GM18517 (cell line): ENCODE measurements at regions not wholly inside any gene's neighbourhood (a gene's known extent, or its start where the extent isn't known, plus 50 kb on each side); places are given as distances from the start of the nearest gene placed in this dataset.

Experiments
- ATAC-seq: cut with Tn5 transposase; IDR thresholded peaks from one replicate; pipeline ENCODE4 v1.9.1; 2021; ENCODE audit warnings: mild to moderate bottlenecking, moderate library complexity; ENCODE audit not compliant: unreplicated experiment

DNA sequence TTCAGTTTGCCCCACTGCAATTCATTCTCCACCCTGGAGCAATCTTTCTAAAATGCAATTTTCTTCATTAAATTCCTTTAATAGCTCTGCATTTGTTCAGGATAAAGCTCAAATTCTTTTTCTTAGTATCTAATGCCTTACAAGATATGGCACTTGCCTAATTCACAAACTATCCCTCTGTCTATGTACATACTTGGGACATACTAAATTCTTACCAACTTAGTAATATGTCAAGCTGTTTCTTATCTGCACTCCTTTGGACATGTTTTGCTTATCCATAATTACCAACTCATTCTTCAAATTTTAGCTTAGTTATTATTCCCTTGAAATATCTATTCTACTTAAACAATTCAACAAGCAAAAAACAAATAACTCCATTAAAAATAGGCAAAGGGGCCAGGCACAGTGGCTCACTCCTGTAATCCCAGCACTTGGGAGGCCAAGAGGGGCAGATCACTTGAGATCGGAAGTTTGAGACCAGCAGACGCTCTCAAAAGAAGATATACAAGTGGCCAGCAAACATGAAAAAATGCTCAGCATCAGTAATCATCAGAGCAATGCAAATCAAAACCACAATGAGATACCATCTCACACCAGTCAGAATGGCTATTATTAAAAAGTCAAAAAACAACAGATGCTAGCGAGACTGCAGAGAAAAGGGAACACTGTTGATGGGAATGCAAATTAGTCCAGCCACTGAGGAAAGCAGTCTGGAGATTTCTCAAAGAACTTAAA lies 96.9 kb downstream of the FAM76B start:
- no peak for ATAC-seq

GRCh38 chr11:95690100-95690499 lies 99.5 kb downstream of the FAM76B start:
- ATAC-seq, result no peak

DNA sequence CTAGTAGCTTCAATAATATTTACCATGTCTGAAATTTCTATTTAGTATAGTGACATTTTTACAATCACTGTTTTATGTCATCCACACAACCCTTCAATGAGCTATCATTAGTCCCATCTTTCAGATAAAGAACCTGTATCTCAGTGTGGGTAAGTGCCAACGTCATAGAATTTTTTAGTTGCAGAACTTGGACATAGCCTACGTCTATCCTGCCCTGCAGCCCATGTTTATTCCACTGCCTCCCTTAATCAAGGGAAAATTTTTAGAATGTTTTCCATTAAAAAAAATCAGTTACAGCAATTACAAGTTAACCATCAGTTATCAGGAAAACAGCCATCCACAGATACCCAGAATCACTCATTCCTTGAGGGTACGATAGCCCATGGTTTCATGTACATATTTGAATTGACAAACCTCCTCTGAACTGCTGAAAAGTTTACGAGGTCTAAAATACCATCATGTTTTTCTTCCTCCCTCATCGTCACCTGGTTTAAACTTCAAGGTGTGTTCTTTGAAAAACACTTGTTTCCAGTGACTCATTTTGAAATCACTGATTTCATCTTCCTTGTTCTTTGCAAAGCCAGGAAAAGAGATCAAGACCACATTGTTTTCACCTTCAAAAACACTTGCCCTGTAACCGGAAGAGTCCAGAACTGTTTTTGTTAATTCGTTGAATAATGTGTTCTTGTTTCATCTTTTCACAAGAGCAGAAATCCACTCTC lies 100.9 kb downstream of the FAM76B start:
- peak; percentile 51 for ATAC-seq

DNA sequence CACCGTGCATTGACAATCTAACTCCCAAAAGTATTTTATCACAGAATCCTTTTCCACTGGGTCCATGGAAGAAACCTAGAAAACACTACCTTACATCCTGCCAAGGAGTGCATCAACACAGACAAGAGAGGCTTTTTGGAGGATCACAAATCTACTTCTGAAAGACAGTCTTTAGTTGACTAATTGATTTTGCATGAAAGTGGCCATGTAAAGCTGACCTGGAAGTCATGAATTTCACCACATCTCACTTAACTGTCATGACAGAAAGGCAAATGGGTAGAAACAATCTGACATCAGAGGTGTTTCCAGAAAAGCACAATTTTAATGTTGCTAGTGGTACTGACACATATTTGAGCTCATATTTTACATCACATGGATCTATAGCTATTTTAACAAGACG lies 101.6 kb downstream of the FAM76B start:
- no peak for ATAC-seq

DNA sequence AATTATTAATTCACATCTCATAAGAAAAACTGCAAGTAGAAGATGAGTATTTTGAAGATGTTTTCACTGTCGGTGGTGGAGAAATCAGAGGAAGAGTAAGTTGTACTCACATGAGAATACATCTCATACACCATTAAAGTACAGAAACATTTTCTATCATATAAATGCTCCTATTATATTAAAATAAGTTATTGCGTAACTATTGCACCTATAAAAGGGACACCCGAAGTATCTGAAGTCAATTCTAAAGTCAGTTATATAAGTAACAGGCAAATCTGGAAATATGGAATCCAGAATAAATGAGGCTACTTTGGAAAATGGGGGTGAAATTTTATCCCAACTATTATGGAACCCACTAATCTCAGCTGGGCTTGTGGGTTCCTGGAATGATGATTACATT lies 103.3 kb downstream of the FAM76B start:
- ATAC-seq, result no peak

GRCh38 chr11:95684701-95685100 lies 104.9 kb downstream of the FAM76B start:
- ATAC-seq, result no peak

- no peak for ATAC-seq
Observed at GRCh38 chr11:95684170-95684569, 105.4 kb downstream of the FAM76B start.

DNA sequence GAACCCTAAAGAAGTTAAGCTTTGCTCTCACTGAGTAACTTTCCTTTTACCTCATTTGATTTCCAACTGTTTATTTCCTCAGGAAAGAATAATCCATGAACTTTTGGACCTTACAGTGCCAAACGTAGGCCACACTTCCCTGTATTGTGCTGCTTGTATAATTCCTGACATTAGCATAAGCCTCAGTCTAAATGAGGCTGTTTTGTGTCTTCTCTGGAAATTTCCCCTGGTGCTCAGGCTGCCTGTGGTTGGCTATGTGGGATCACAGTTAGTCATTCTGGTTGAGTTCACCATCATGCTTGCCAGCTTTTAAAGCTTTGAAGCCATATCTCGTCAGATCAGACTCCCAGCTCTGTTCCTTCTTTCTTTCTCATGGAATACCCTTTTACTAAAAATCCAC lies 107.0 kb downstream of the FAM76B start:
- no peak for ATAC-seq

GRCh38 chr11:95680169-95680929 lies 109.2 kb downstream of the FAM76B start:
- ATAC-seq, result peak; percentile 90

DNA sequence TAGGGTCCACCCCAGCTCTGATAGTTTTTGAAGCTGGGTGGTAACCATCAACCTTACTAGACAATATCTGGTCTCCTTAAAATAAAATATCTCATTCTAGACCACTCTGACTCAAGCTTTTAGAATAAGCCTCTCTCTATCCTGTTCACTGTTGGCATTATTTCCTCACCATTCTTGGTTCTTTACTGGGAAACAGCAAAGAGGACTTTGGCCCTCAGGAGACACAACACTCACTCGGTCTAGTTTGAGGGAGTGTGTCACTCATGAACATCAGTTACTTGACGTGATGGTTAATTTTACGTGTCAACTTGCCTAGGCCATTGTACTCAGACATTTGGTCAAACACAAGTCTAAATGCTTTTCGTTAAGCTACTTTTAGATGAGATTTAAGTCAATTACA lies 110.6 kb downstream of the FAM76B start:
- ATAC-seq, result no peak

DNA sequence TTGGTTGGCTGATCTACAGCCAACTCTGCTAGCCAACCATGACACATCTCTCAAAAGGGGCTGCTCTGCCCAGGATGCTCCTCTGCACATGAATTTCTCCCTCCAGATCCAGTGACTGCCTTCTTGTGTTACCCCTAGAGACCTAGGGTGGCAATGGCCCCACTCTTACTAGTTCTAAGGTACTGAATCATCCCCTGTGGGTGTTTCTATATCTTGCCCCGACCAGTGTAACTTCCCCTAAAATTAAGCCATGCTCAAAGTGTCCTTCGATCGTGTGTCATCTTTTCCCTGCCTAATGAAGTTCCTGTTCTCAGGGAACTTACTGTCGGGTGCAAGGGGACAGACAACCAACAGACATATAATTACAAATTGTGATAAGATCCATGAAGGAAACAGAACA lies 113.3 kb downstream of the FAM76B start:
- ATAC-seq, result no peak

DNA sequence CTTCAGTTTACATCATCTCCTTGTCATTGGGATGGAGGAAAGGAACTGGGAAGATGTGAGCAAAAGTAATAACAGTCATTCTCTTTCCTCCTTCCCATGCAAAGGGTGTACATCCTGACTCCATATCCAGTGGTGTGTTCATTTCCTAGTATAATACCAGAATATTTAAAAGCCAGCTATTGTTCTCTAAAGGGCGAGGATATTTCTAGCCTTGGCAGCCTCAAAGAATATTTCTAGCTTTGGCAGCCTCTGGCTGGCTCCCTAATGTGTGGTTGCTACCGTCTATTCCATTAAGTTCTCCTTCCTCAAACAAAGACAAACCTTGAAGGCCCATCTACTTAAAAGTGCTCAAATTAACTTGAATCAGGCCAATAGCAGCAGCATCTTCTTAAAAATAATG lies 114.0 kb downstream of the FAM76B start:
- ATAC-seq, result no peak

- no peak for ATAC-seq
Observed at GRCh38 chr11:95674657-95675358, 114.8 kb downstream of the FAM76B start.

GRCh38 chr11:95671768-95672167 lies 117.8 kb downstream of the FAM76B start:
- no peak for ATAC-seq

GRCh38 chr11:95668131-95668530 lies 121.5 kb downstream of the FAM76B start:
- ATAC-seq, result no peak

DNA sequence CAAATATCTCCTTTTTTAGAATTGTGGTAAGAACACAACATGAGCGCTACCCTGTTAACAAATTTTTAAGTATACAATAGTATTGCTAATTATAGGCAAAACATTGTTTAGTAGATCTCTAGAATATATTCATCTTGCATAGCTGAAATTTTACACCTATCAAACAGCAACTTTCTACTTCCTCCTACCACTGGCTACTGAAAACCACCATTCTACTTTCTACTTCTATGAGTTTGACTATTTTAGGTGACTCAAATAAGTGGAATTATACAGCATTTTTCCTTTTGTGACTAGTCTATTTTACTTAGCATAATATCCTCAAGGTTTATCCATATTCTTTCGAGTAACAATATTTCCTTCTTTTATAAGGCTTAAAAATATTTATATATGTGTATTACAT lies 128.4 kb downstream of the FAM76B start:
- ATAC-seq, result peak; percentile 67

DNA sequence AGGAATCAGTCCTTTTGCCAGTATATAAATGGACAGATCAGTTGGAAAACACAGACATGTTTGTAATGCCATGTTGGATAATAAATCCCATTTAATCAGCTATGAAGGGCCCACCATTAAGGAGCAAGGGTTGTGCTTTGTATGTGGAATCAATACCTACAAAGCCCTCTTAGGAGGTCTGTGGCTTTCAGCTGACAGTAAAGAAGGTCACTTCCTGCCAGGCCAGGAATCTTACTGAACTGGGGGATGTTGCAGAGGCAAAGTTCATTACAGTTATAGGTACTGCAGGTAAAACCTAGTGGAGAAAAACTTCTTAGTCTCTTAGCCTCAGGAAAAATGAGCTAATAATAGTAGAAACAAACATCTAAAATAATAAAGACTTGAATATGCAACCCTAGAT lies 129.5 kb downstream of the FAM76B start:
- ATAC-seq, result no peak

DNA sequence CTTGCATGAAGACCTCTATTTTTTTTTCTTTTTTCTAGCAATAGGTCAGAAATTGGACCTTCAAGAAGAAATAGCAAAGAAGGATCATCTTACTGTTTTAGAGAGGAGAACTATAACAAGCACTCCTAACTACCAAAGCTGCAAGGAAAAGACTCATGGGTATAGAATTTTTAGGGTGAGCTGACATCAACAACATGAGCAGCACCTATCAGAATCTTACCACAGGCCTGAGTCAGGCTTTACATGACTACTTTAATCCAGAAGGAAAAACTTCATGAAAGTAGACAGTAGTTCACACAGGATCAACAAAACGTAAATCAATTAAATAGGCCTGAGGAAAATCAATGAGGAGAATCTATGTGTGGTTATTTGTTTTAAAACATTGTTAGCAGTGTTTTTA lies 130.5 kb downstream of the FAM76B start:
- ATAC-seq, result no peak

DNA sequence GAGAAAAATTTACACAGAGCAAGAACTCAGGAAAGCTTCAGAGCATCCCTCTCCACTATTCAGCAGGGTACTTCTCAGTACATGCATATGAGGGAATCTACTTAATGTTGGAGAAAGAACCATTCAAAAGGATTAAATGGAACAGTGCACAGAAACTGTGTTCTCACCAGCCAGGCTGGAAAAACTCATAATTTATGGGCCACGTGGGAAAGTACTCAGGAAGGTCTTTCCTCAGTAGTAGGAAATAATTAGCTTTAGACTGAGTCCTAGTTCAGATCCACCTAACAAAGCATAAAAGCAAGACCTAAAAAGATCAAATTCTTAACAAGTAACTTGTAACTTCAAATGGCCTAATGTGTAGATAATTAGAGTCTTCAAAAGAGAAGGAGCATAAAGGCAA lies 134.0 kb downstream of the FAM76B start:
- no peak for ATAC-seq

DNA sequence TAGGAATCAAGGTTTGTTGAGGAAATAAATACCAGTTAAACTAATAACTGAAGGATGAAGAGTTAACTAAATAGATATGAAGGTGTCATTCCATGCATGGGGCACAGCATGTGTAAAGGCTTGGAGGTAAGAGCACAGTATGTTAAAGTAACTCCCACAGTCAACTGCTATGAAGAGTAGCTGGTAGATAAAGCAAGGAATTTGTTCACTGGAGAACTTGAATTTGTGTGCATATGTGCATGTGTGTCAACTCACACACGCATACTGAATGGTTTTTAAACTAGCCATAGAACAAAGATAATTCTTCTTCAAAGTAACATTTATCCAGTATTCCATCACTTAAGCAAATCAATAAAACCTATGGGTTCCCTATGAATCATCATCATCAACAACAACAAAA lies 135.9 kb downstream of the FAM76B start:
- ATAC-seq, result no peak

GRCh38 chr11:95653099-95653498 lies 136.5 kb downstream of the FAM76B start:
- ATAC-seq, result no peak
